ENCODE measurements at regions not wholly inside any gene's neighbourhood (a gene's known extent, or its start where the extent isn't known, plus 50 kb on each side); places are given as distances from the start of the nearest gene placed in this dataset.

- Histone ChIP-seq H3K27me3 (ENCODE audit: control insufficient read depth in 1 of 2, insufficient read depth in 2 of 2, low read length in 2 of 2) (no peaks in the 10 kb centered on the region), H3K36me3 (ENCODE audit: insufficient read depth, low read length) (no peaks in the 10 kb centered on the region), H3K9me3 (ENCODE audit: control insufficient read depth in 1 of 2, insufficient read depth in 1 of 2, low read length in 2 of 2) (peaks cover 0 to 5% of the 10 kb centered on the region in 2 experiments), H3K4me3 (ENCODE audit: low read length) (no peak overlapping the region), H3K27ac (ENCODE audit: low read depth in 1 of 2, low read length in 2 of 2) (no peak overlapping the region), H3K4me1 (ENCODE audit: insufficient read depth, low read length) (no peaks in the 10 kb centered on the region)
- POLR2A ChIA-PET = no interaction called here
- CTCF ChIA-PET = no interaction called here
- H3K27me3 Mint-ChIP-seq = no peaks in the 10 kb centered on the region
- ATAC-seq (ENCODE audit: poor library complexity) = no peak
- H3K9me3 Mint-ChIP-seq = no peaks in the 10 kb centered on the region
- H3K27ac Mint-ChIP-seq = no peak overlapping the region
- intact Hi-C loops (cut with DNase I, micrococcal nuclease) = no loop called here
- no peaks in the 10 kb centered on the region for H3K4me1 Mint-ChIP-seq (ENCODE audit: low read depth)
- H3K36me3 Mint-ChIP-seq (ENCODE audit: low read depth) = no peaks in the 10 kb centered on the region
- DNase-seq = no peak
- H3K4me3 Mint-ChIP-seq = no peak overlapping the region
- no peak for TF ChIP-seq CTCF (IDR thresholded peaks at IDR 0.05)
Observed at GRCh38 chr16:52758473-52758855, 211.5 kb upstream of the TOX3 start.

- Histone ChIP-seq H3K9me3 (ENCODE audit: control insufficient read depth in 1 of 2, insufficient read depth in 1 of 2, low read length in 2 of 2) (peaks cover 0 to 5% of the 10 kb centered on the region in 2 experiments), H3K36me3 (ENCODE audit: insufficient read depth, low read length) (no peaks in the 10 kb centered on the region), H3K4me3 (ENCODE audit: low read length) (no peak overlapping the region), H3K4me1 (ENCODE audit: insufficient read depth, low read length) (no peaks in the 10 kb centered on the region), H3K27ac (ENCODE audit: low read depth in 1 of 2, low read length in 2 of 2) (no peak overlapping the region), H3K27me3 (ENCODE audit: control insufficient read depth in 1 of 2, insufficient read depth in 2 of 2, low read length in 2 of 2) (no peaks in the 10 kb centered on the region)
- intact Hi-C loops (cut with DNase I, micrococcal nuclease) = no loop called here
- Mint-ChIP-seq H3K9me3 (no peaks in the 10 kb centered on the region), H3K4me3 (no peak overlapping the region), H3K27ac (no peak overlapping the region), H3K4me1 (ENCODE audit: low read depth) (no peaks in the 10 kb centered on the region), H3K27me3 (no peaks in the 10 kb centered on the region), H3K36me3 (ENCODE audit: low read depth) (no peaks in the 10 kb centered on the region)
- CTCF ChIA-PET = no interaction called here
- no peak for DNase-seq
- ATAC-seq (ENCODE audit: poor library complexity) = no peak
- POLR2A ChIA-PET = no interaction called here
- no peak for TF ChIP-seq CTCF (IDR thresholded peaks at IDR 0.05)
Observed at GRCh38 chr16:52757746-52758472, 211.0 kb upstream of the TOX3 start.

GRCh38 chr16:52756812-52757517 is 210.0 kb upstream of the TOX3 start:
- ChIA-PET POLR2A (no interaction called here), CTCF (no interaction called here)
- Histone ChIP-seq H3K27me3 (ENCODE audit: control insufficient read depth in 1 of 2, insufficient read depth in 2 of 2, low read length in 2 of 2) (no peaks in the 10 kb centered on the region), H3K9me3 (ENCODE audit: control insufficient read depth in 1 of 2, insufficient read depth in 1 of 2, low read length in 2 of 2) (peaks cover 0 to 5% of the 10 kb centered on the region in 2 experiments), H3K4me1 (ENCODE audit: insufficient read depth, low read length) (no peaks in the 10 kb centered on the region), H3K4me3 (ENCODE audit: low read length) (no peak overlapping the region), H3K27ac (ENCODE audit: low read depth in 1 of 2, low read length in 2 of 2) (no peak overlapping the region), H3K36me3 (ENCODE audit: insufficient read depth, low read length) (no peaks in the 10 kb centered on the region)
- Mint-ChIP-seq H3K27ac (no peak overlapping the region), H3K4me3 (no peak overlapping the region), H3K36me3 (ENCODE audit: low read depth) (no peaks in the 10 kb centered on the region), H3K4me1 (ENCODE audit: low read depth) (no peaks in the 10 kb centered on the region), H3K9me3 (no peaks in the 10 kb centered on the region), H3K27me3 (no peaks in the 10 kb centered on the region)
- ATAC-seq (ENCODE audit: poor library complexity) = no peak
- intact Hi-C loops (cut with DNase I, micrococcal nuclease) = no loop called here
- TF ChIP-seq CTCF (IDR thresholded peaks at IDR 0.05) = no peak
- DNase-seq = no peak

Measured in CD4-positive, alpha-beta T cell (primary cell).